IPS-NIHi11 (cell line): ENCODE measurements at regions not wholly inside any gene's neighbourhood (a gene's known extent, or its start where the extent isn't known, plus 50 kb on each side); places are given as distances from the start of the nearest gene placed in this dataset.
"Not testable (repeated sequence)": the region's sequence is repeated elsewhere in the genome, so short reads cannot be mapped to it uniquely, and the experiment has no call there.

Experiments used
- DNase-seq: peaks from one replicate; pipeline ENCODE4 v3.0.0; 2012; ENCODE audit warnings: mixed read lengths, low spot score

DNA sequence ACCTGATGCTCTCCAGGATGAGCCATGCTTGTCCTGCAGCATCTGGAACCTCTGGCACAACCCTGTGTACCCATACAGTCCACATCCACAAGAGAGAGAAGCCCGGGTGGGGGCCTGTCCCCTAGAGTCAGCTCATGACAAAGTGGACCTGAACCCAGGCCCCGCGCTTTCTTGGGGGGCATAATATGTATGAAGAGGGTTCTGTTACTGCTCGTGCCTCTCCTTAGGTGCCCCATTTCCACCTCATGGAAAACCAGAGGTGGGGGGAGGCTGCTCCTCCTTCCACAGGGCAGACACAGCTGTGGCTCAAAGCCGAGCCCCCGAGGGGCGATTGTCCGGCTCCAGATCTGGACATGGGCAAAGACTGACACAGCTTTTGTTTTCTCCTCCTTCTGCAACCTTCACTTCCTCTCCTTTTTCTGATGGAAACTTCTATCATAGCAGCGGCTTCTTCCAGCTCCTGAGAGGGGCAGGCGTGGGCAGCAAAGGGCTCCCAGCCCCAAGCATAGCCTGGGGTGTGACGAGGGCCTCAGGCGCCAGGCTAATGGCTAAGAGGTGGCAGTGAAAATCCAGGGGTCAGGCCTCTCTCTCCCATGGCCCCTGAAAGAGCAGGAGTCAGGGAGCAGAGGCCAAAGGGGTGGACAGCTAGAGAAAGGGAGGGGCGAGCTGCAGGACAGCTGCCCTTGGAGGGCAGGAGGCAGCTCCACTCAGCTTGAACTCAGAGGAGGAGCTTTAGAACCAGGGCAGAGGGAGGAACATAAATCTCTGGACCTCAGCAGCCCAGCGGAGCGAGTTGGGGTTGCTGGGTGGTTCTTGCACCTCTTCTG lies 155.5 kb downstream of the ZFP36L2 start:
- peak; percentile 50 for DNase-seq

GRCh38 chr2:43070030-43070429 lies 156.4 kb downstream of the ZFP36L2 start:
- peak; percentile 41 for DNase-seq

DNA sequence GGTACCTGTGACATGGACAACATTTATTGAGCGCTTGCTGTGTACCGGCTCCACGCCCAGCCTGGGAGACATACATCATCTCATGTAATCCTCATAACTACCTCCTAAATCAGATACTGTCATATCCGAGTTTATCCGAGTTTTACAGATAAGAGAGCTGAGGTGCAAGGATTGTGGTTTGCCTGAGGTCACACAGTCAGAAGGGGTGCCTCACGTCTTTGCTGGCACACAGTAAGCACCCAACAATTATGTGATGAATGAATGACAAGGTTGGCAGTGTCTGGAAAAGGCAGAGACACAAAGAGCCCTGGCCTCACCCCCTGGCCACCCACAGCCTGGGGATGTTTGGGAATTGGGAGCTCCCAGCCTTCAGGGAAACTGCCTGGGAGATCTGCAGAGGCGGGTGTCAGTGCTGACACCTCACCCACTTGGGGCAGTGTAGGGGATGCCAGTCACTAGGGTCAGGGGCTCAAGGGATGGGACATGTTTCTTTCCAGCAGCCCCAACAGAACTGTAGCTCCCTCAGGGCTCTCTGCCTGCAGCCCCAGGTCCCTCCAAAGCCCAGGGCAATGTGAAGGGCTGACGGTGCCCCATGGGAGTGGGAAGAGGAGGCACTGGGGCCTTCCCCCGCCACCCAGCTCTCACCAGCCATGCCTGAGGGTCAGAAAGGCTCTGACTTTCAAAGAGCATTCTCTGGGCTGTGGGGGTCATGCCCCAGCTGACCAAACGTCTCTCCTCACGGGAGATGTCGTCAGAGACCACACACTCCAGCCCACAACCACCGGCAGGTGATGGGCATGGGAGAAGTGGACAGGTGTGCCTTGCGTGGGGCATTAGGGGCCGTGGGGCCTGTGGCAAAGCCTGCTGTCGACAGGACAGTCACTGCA lies 157.5 kb downstream of the ZFP36L2 start:
- DNase-seq, result peak; percentile 2

DNA sequence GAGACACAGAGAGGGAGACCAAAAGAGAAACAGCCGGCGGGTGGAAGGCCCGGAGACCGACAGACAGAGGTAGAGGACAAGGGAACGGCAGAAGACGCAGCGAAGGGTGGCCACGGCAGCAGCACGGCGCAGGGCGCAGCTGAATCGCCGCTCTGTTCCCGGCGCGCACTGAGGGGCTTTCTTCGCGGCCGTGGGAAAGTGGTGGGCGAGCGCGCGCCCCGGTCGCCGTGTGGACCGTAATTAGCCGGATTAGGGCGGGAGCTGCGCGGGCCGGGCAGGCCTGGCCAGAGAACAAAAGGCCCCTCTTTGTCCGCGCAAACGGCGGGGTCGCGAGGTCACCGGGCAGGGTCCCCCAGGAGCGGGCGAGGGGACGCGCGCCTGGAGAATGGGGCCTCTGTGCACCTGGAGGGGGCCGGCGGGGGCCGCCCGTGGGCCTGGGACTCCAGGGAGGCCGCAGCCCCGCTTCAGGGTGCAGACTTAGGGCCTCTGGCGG lies 158.3 kb downstream of the ZFP36L2 start:
- peak; percentile 19 for DNase-seq

DNA sequence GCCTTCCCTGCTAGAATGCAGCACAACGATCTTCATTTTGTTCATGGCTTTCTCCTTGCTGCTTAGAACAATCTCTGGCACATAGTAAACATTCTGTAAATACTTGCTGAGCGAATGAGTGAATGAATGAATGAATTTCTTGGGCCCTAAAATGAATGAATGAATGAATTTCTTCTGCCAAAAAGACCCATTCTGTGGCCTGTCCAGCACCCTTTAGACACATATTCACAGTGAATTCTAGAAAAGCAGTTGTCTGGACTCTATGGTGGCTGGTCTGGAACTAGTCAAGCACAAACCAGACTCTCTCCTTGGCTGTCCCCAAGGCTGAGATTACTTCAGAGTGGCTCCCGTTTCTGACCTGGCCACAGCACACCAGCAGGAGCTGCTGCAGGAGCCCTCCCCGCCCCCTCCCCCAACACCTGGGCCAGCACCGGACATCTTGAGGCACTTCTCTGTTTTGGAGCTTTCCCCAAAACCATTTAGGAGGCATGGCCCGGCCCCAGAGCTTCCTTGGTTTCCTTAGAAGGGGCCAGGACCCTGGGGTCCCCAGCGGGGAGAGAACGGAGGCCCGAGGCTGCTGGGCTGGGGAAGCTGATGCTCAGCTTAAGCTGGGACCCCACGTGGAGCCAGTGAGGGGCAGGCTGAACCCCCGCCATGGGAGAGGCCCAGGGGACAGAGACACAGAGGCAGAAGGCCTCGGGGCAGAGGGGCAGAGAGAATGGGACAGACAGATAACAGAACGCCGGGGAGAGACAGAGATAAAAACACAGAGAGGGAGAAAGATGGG lies 159.0 kb downstream of the ZFP36L2 start:
- DNase-seq, result peak; percentile 10

GRCh38 chr2:43066541-43067253 lies 159.7 kb downstream of the ZFP36L2 start:
- not testable (repeated sequence) for DNase-seq

- DNase-seq, result no peak
Measured at GRCh38 chr2:43065871-43066270, 160.5 kb downstream of the ZFP36L2 start.

DNA sequence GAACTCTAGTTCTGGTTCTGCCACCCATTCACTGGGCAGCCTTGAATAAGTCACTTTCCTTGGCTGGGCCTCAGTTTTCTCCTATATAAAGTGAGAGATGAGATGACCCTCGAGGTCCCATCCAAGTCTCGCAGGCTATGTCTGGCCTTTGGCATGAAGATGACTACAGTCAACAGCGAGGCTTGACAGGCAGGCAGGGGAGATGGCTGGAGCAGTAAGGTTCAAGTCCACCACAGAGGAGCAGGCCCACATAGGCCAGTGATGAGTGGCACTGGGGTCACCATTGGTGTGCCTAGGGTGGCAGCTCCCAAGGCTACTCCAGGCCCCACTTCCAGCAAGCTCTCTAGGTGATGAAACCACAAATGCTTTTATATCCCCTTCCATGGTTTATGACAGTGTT lies 161.4 kb downstream of the ZFP36L2 start:
- no peak for DNase-seq

DNA sequence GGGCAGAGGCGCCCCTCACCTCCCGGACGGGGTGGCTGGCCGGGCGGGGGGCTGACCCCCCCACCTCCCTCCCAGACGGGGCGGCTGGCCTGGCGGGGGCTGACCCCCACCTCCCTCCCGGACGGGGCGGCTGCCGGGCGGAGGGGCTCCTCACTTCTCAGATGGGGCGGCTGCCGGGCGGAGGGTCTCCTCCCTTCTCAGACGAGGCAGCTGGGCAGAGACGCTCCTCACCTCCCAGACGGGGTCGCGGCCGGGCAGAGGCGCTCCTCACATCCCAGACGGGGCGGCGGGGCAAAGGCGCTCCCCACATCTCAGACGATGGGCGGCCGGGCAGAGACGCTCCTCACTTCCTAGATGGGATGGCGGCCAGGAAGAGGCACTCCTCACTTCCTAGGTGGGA lies 163.3 kb downstream of the ZFP36L2 start:
- DNase-seq, result not testable (repeated sequence)

DNA sequence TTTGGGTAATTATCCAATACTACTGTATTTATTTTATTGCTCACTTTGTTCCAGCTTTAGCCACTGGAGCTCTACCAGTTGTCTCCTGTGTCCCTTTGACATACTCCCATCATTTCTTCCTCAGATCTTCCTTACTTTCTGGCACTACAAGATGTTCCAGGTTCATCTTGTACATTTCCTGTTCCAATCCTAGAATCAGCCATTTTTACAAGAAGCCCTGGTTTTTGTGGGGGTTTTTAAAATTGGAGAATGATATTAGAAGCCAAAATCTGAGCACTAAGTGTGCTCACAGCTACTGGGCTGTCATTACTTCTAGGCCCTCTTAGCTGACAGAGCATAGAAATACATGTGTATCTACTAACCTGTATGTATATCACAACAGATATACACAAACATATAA lies 164.3 kb downstream of the ZFP36L2 start:
- DNase-seq, result no peak

DNA sequence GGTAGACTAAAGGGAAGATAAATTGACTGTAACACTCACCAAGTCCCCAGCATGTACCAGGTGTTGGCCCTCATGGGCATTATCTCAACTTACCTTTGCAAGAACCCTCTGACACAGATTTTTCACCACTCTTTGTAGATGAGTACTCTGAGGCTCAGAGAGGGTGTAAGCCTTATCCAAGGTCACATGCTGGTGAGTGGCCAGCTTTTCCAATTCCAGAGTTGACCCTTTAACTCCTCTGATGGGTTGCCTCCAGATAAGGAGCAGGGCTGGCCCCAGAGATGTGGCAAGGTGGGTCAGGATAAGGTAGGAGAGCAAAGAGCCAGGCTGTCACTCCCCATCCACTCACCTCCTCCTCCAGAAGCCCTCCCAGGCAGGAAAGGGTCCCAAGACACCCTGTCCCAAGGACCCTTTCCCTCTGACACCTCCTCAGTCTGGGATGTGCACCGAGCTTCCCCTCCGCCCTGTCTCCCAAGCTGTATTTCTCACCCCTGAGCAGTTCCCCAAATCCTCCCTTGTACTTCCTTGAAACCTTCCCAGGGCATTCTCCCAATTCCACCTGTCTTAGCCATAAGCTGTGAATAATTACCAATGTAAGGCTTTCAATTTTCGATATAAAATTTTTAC lies 165.9 kb downstream of the ZFP36L2 start:
- DNase-seq, result no peak

GRCh38 chr2:43059183-43059897 lies 167.1 kb downstream of the ZFP36L2 start:
- peak; percentile 18 for DNase-seq

- no peak for DNase-seq
Measured at GRCh38 chr2:43058726-43059110, 167.7 kb downstream of the ZFP36L2 start.

DNA sequence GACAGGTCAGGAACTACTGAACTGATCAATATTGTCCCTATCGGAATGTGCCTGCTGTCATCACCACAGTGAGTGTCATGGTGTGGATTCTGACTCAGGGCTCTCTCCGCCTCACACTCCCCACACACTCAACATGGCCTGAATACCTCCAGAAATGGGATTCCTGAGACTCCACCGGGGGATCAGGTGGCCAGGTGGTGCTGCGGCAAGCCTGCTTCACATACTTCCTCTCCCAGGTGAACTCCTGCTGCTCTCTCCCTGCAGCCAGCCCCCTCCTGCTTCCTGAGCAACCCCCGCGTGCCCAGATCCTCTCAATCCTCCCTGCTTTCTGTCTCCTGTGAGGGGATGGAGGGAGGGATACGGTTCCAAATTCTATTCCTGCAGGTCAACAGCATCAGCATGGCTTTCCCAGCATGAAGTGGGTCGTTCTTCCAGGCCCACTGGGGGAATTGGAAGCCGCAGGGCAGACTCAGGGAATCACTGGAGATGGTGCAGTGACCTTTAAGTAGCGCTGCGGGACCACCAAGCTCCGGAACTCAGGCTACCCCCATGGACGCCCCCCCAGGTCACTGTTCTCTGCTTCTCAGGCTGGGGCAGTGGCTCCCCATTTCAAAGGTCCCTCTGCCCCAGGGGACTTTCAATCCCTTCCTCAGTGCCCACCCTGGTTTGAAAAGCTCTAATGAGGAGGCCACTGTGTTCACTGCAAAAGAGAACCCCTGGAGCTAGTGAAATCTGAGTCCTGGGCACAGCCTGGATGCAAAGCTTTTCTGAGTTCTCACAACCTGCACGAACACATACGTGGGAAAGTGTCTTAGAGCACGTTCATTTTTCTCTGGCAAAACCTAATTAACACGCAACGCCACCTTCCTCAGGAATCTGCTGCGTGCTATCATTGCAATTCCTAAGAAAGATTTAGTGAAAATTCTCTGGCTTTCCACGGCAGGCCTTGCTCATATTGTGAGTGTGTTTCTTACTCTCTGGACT lies 168.4 kb downstream of the ZFP36L2 start:
- DNase-seq, result peak; percentile 59

GRCh38 chr2:43057026-43057741 lies 169.2 kb downstream of the ZFP36L2 start:
- DNase-seq, result no peak

DNA sequence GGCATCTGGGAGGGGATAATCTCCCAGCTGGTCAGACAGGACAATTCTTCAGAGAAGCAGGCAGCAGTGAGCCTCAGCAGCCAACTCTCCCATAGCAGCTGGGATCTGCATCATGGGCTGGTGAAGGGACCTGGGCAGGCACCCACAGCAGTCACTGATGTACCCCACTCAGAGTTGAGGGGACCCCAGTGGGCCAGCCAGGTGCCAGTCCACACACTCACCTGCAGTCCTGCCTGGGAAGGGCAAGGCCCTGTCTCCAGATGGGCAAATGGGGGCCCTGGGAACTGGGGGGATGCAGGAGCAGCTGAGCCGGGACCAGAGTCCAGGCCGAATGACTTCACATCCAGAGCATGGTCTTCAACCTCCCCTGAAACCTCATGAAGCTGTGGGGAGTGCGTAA lies 170.4 kb downstream of the ZFP36L2 start:
- no peak for DNase-seq

DNA sequence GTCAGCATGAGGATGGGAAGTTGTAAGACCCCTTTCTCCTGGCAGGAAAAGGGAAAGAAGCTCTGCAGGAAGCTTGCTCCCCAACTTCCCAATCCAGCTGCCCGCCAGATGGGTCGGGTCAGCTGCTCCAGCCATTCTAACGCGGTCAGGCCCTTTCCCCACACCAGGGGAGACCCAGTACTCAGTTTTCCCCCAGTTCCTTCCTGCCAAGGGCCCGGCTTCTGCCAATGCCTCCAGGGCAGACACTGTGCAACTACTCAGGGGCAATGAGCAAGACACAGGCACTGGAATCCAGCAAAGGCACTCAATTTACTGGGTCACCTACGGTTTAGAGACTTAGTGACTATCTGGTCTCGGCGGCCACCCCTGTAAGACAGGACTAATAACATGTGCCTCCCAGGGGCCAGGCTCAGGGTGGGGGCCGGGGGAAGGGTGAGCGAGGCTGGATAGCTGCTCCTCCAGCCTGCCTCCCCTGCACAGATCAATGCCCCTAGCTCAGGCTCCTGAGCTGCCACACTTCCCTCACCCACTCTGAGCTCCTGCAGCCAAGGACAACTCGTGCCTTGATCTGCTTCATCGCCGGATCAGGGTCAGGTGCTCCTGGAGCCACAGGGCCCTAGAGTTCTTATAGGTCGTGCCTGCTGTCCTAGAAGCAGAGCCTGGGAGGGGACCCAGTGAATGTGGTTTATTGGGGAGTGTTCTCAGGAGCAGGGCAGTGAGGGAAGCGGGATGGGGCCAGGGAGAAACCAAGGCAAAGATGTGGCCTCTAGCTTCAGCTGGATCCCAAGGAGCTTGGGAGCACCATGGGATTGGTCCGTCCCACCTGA lies 171.1 kb downstream of the ZFP36L2 start:
- no peak for DNase-seq
